GM21717 (cell line): ENCODE measurements at regions not wholly inside any gene's neighbourhood (a gene's known extent, or its start where the extent isn't known, plus 50 kb on each side); places are given as distances from the start of the nearest gene placed in this dataset.

Source experiments
- ATAC-seq: cut with Tn5 transposase; IDR thresholded peaks from one replicate; pipeline ENCODE4 v1.9.1; 2021; ENCODE audit warnings: mild to moderate bottlenecking, moderate library complexity; ENCODE audit not compliant: unreplicated experiment

GRCh38 chr20:63117151-63117550, 98.8 kb downstream of the YTHDF1 start:
- ATAC-seq = no peak

- ATAC-seq = no peak
Measured at GRCh38 chr20:63116412-63117106, 99.4 kb downstream of the YTHDF1 start.

DNA sequence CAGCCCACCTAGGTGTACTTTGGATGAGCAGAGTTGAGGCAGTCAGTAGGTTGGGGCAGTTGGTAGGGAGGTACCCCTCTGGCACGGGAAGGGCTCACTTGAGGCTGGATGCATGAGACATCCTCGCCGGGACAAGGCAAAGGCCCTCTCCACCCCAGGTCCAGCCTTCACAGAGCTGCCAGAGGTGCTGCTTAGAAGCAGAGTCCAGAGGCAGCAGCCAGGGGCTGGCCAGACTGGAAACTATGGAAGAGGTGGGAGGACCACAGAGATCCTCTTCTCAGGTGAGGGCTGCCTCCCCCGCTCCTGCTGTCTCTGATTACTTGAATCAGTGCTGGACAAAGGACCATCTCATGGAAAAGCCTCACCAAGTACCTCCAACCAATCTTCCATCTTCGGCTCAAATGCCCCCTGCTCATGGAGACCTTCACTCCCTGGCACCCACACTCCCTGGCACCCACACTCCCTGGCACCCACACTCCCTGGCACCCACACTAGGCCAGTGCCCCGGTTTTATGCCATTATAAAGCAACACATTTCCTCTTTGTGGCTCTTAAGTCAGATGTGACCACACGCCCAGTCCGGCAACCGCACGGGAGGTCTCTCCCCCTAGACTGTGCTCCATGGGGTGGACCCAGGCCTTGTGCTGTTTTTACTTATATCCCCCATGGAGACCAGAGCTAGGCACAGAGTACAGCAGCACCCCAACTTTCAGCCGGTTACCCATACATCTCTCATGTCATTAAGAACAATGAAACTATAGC, 100.1 kb downstream of the YTHDF1 start:
- no peak for ATAC-seq

DNA sequence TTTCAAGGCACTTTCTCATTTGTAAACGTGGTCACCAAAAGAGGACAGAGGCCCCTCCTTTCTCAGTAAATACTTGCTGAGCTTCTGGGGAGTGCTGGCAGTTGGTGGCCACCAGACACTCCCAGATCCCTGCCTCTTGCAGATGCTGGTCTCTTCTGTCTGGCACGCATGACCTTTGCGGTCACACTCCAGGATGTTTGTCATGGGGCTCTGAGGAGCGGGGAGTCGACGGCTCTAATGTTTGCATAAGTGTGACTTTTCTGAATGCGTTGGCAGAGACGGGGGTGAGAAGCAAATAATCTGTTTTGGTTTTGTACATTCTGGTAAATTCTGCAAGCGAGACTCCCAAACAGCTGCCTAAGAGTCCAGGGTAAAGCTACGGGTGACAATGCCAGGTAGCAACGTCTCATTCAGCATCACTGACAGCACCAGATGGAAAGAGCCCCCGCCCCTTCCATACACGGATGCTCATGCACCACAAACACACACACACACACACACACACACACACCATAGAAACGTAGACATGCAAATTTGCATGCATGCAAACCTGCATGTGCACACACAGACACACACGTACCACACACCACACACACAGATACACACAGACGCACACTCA, 101.1 kb downstream of the YTHDF1 start:
- ATAC-seq = no peak

- no peak for ATAC-seq
Measured at GRCh38 chr20:63114006-63114692, 101.8 kb downstream of the YTHDF1 start.

DNA sequence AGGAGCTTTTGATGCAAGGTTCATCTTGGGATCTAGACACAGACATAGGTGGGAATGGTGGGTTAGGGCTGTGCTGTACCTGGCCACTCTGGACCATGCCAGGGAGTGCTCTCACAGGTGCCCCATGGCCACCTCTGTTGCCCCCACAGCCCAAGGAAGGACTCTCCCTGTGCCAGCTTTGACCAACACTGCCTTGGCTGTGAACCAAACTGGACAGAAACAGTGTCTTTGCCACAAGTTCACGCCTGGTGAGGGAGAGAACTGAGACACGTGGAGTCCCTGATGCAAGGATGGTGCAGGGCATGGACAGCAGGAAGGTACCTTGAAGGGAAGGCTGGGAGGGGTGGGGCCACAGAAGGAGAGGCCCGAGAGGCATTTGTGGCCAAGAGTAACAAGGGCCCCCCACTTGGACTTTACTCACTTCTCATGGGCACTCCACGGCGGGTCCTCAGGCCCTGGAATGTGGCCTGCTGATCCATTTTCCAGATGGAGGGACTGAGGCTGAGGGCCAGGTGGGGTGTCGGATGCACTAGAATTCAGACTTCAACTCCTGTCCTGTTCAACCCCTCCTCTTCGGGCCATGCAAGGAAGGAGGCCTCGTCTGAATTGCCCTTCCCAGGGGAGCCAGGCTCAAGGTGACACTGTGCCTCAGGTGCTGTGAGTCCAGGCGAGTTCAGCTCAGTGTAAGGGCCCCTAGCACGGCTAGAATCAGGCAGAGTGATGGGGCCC, 103.3 kb downstream of the YTHDF1 start:
- ATAC-seq = no peak

- ATAC-seq = no peak
Measured at GRCh38 chr20:63108247-63108646, 101.5 kb upstream of the BHLHE23 start.

DNA sequence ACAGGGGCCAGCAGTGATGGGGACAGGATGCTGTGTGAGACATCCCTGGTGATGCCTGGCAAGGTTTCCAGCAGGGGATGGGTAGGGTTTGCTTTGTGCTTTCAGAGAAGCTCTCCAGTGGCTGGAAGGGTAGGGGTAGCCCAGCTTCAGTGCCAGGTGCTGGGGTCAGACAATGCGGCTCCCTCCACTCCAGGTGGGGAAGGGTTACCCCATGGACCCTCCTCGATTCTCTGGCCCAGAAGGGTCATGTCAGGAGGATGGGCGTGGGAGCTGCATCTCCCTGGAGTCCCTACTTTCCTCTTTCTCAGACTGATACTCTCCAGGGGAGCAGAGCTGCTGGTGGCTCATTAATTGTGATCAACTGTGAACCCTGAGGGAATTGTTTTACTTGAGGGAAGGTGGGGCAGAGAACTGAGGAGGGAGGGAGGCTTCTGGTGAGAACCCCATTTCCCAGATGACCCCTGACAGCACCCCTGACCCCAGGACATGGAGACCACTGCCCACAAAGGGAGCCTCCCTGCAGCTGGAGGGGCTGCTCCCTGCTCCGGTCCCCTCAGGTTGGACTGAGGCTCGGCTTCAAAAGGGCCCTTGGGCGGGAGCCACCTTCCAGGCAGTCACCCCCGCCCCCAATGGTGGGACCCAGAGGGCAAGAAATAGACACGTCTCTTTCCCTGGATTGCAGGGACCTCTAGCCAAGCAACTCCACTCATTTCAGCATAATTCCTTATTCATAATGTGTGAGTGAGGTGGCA, 100.9 kb upstream of the BHLHE23 start:
- ATAC-seq = no peak

DNA sequence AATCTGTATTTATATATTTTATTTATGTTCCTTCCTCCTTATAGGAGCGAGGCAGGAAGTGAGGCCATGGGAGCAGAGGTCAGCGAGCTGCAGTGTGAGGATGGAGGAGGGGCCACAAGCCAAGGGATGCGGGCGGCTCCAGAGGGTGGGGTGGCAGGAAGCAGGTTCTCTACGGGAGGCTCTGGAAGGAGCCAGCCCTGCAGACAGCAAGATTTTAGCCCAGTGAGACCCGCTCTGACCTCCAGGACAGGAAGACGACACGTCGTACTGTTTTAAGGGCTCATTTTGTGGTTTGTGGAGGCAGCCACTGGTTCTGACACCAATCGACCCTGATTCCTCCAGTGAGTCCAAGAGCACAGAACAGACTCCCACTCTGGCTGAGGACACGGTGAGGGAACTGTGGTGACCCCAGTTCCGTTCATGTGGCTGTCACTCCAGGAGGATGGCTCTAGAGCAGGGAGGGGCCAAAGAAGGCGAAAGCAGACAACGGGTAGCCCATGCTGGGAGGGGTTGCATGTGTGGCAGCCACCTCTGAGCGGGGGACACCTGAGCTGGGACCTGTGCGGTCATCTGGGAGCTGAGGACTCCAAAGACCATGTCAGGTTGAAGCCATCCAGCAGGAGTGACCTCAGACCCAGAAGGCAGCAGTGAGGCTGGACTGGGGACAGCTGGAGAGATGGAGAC, 100.1 kb upstream of the BHLHE23 start:
- ATAC-seq = no peak

- no peak for ATAC-seq
Measured at GRCh38 chr20:63106108-63106764, 99.5 kb upstream of the BHLHE23 start.

- no peak for ATAC-seq
Measured at GRCh38 chr20:63105211-63106107, 98.7 kb upstream of the BHLHE23 start.

GRCh38 chr20:63104312-63105181, 97.8 kb upstream of the BHLHE23 start:
- ATAC-seq = no peak

- no peak for ATAC-seq
Measured at GRCh38 chr20:63103402-63104311, 96.9 kb upstream of the BHLHE23 start.

DNA sequence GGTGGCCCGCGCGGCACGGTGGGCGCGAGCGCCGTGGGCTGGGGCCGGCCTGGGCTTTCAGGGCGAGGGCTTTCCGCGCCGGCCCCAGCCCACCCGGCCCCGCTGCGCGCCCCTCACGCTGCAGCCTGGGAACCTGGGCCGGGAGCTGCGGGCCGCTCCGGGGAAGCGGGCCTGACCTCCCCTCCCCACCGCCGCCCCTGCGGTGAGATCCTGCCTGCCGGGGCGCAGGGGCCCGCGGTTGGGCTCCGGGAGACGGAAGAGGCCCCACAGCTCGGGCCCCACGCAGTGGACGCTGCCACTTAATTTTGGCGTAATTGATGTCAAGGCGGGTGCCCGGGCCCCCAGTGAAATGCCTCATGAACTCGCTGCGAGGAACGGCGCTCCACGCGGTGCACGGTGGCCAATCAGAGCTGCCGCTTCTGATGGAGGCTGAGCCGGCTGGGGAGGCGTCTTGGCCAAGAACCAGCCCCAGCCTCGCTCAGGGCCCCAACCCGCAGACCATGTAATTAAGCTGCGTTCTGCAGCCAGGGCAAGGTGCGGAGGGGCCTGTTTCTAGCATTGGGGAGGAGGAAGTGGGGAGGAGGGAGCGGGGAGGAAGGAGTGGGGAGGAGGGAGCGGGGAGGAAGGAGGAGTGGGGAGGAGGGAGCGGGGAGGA, 96.1 kb upstream of the BHLHE23 start:
- no peak for ATAC-seq
